ENCODE measurements at regions not wholly inside any gene's neighbourhood (a gene's known extent, or its start where the extent isn't known, plus 50 kb on each side); places are given as distances from the start of the nearest gene placed in this dataset.

- TF ChIP-seq CTCF (IDR thresholded peaks at IDR 0.05 in 8 of 11, conservative IDR thresholded peaks at IDR 0.05 in 3 of 11) (no peak), POLR2AphosphoS5 (IDR thresholded peaks at IDR 0.05) (no peak), POLR2A (IDR thresholded peaks at IDR 0.05) (no peak)
These were observed 213.1 kb upstream of the NOCT start for GRCh38 chr4:138802499-138802898.
